ENCODE measurements at regions not wholly inside any gene's neighbourhood (a gene's known extent, or its start where the extent isn't known, plus 50 kb on each side); places are given as distances from the start of the nearest gene placed in this dataset.

DNA sequence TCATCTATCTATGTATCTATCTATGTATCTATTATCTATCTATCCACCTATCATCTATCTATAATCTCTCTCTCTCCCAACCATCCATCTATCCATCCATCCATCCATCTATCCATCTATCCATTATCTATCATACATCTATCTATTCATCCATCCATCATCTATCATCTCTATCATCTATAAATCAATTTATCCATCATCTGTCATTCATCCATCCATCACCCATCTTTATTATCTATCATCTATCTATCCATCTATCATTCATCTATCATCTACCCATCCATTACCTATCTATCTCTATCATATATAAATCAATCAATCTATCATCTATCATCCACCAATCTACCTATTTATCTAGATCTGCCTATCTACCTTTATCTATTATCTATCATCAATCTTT lies 69.4 kb upstream of the PPP2R3B start:
- H3K4me1 ChIP-seq (ENCODE audit: control insufficient read depth, low read length), result no peaks in the 10 kb centered on the region
- H3K9me3 ChIP-seq (ENCODE audit: control insufficient read depth, insufficient read depth, low read length), result peaks cover under 1% of the 10 kb centered on the region; the same call in 1 of the 2 replicates
- TF ChIP-seq, protein P1, sequence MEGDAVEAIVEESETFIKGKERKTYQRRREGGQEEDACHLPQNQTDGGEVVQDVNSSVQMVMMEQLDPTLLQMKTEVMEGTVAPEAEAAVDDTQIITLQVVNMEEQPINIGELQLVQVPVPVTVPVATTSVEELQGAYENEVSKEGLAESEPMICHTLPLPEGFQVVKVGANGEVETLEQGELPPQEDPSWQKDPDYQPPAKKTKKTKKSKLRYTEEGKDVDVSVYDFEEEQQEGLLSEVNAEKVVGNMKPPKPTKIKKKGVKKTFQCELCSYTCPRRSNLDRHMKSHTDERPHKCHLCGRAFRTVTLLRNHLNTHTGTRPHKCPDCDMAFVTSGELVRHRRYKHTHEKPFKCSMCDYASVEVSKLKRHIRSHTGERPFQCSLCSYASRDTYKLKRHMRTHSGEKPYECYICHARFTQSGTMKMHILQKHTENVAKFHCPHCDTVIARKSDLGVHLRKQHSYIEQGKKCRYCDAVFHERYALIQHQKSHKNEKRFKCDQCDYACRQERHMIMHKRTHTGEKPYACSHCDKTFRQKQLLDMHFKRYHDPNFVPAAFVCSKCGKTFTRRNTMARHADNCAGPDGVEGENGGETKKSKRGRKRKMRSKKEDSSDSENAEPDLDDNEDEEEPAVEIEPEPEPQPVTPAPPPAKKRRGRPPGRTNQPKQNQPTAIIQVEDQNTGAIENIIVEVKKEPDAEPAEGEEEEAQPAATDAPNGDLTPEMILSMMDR (IDR thresholded peaks at IDR 0.05; ENCODE audit: low read depth, low read length, poor library complexity, severe bottlenecking), result no peak
- TF ChIP-seq EZH2phosphoT487 (IDR thresholded peaks at IDR 0.05; ENCODE audit: borderline replicate concordance, low read length), result no peak
- no peaks in the 10 kb centered on the region for H3K79me2 ChIP-seq (ENCODE audit: control insufficient read depth, low read length)
- H3K36me3 ChIP-seq (ENCODE audit: control insufficient read depth, low read length), result no peaks in the 10 kb centered on the region
- no peaks in the 10 kb centered on the region for H3K9me2 ChIP-seq (replicated peaks; ENCODE audit: control insufficient read depth, low read length)
- no peak overlapping the region for H3K4me2 ChIP-seq (ENCODE audit: low read length)
- H3K27ac ChIP-seq (ENCODE audit: low read depth, low read length), result no peak overlapping the region
- H3K4me3 ChIP-seq (ENCODE audit: low read length), result no peak overlapping the region
- no peaks in the 10 kb centered on the region for H3K27me3 ChIP-seq (ENCODE audit: control insufficient read depth, low read length)
- H4K20me1 ChIP-seq (ENCODE audit: control insufficient read depth, insufficient read depth, low read depth, low read length), result no peaks in the 10 kb centered on the region
- peaks cover 6% of the 10 kb centered on the region for H3F3A ChIP-seq (ENCODE audit: control insufficient read depth, insufficient read depth)

- Histone ChIP-seq H3K27ac (ENCODE audit: low read depth, low read length) (no peak overlapping the region), H3K9me3 (ENCODE audit: control insufficient read depth, insufficient read depth, low read length) (peaks cover 6% of the 10 kb centered on the region; the same call in 1 of the 2 replicates), H3K4me3 (ENCODE audit: low read length) (no peak overlapping the region), H4K20me1 (ENCODE audit: control insufficient read depth, insufficient read depth, low read depth, low read length) (no peaks in the 10 kb centered on the region), H3K4me1 (ENCODE audit: control insufficient read depth, low read length) (no peaks in the 10 kb centered on the region), H3K4me2 (ENCODE audit: low read length) (no peak overlapping the region), H3K9me2 (replicated peaks; ENCODE audit: control insufficient read depth, low read length) (no peaks in the 10 kb centered on the region), H3K27me3 (ENCODE audit: control insufficient read depth, low read length) (no peaks in the 10 kb centered on the region), H3K36me3 (ENCODE audit: control insufficient read depth, low read length) (no peaks in the 10 kb centered on the region), H3K79me2 (ENCODE audit: control insufficient read depth, low read length) (no peaks in the 10 kb centered on the region), H3F3A (ENCODE audit: control insufficient read depth, insufficient read depth) (peaks cover 6% of the 10 kb centered on the region)
- TF ChIP-seq, protein P1 (IDR thresholded peaks at IDR 0.05; ENCODE audit: low read depth, low read length, poor library complexity, severe bottlenecking), result no peak
- no peak for TF ChIP-seq EZH2phosphoT487 (IDR thresholded peaks at IDR 0.05; ENCODE audit: borderline replicate concordance, low read length)
These were observed 70.0 kb upstream of the PPP2R3B start for GRCh38 chrX:456551-457291.

GRCh38 chrX:457292-457679 lies 70.6 kb upstream of the PPP2R3B start:
- peaks cover 6% of the 10 kb centered on the region for H3F3A ChIP-seq (ENCODE audit: control insufficient read depth, insufficient read depth)
- no peak overlapping the region for H3K4me2 ChIP-seq (ENCODE audit: low read length)
- no peak overlapping the region for H3K27ac ChIP-seq (ENCODE audit: low read depth, low read length)
- H3K27me3 ChIP-seq (ENCODE audit: control insufficient read depth, low read length), result no peaks in the 10 kb centered on the region
- H3K4me3 ChIP-seq (ENCODE audit: low read length), result no peak overlapping the region
- no peak for TF ChIP-seq EZH2phosphoT487 (IDR thresholded peaks at IDR 0.05; ENCODE audit: borderline replicate concordance, low read length)
- TF ChIP-seq, protein P1 (IDR thresholded peaks at IDR 0.05; ENCODE audit: low read depth, low read length, poor library complexity, severe bottlenecking), result no peak
- H3K9me3 ChIP-seq (ENCODE audit: control insufficient read depth, insufficient read depth, low read length), result peaks cover 12% of the 10 kb centered on the region; the same call in 1 of the 2 replicates
- H3K36me3 ChIP-seq (ENCODE audit: control insufficient read depth, low read length), result no peaks in the 10 kb centered on the region
- no peaks in the 10 kb centered on the region for H3K79me2 ChIP-seq (ENCODE audit: control insufficient read depth, low read length)
- no peaks in the 10 kb centered on the region for H3K9me2 ChIP-seq (replicated peaks; ENCODE audit: control insufficient read depth, low read length)
- H4K20me1 ChIP-seq (ENCODE audit: control insufficient read depth, insufficient read depth, low read depth, low read length), result no peaks in the 10 kb centered on the region
- no peaks in the 10 kb centered on the region for H3K4me1 ChIP-seq (ENCODE audit: control insufficient read depth, low read length)
